Cerebellar cortex (tissue), 1 donor: ENCODE measurements at regions not wholly inside any gene's neighbourhood (a gene's known extent, or its start where the extent isn't known, plus 50 kb on each side); places are given as distances from the start of the nearest gene placed in this dataset.
"Not testable (repeated sequence)": the region's sequence is repeated elsewhere in the genome, so short reads cannot be mapped to it uniquely, and the experiment has no call there.

Experiments
- DNase-seq: peaks from one replicate; pipeline ENCODE4 v3.0.0-alpha.2; 2015; ENCODE audit warnings: low spot score

- DNase-seq: no peak
Observed at GRCh38 chr7:109622320-109622719, 1052.6 kb downstream of the DNAJB9 start.

GRCh38 chr7:109632890-109633289, 1063.2 kb downstream of the DNAJB9 start:
- DNase-seq: not testable (repeated sequence)

- no peak for DNase-seq
Observed at GRCh38 chr7:109635374-109635773, 1065.7 kb downstream of the DNAJB9 start.

GRCh38 chr7:109637428-109637990, 1067.8 kb downstream of the DNAJB9 start:
- DNase-seq: no peak

- no peak for DNase-seq
Observed at GRCh38 chr7:109638321-109638720, 1068.6 kb downstream of the DNAJB9 start.

DNA sequence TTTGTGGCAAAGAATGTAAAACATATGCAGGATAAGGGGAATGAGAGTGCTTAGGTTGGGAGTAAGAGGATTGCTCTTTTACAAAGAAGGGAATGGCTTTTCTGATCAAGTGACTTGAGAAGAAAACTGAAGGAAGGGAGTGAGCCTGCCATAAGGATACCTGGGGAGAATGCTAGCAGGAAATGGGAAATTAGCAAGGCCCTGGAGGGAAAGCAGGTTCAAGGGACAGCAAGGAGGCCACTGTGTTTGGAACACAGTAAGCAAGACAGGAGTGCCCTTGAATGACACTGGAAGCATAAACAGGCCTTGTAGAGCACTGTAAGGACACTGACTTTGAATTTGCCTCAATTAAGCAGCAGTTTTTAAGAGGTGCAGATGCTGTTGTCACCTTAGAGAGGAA, 1069.9 kb downstream of the DNAJB9 start:
- no peak for DNase-seq

- DNase-seq: no peak
Observed at GRCh38 chr7:109641445-109641844, 1071.8 kb downstream of the DNAJB9 start.

- no peak for DNase-seq
Observed at GRCh38 chr7:109646124-109646523, 1076.5 kb downstream of the DNAJB9 start.

- not testable (repeated sequence) for DNase-seq
Observed at GRCh38 chr7:109646594-109646993, 1076.9 kb downstream of the DNAJB9 start.

- DNase-seq: not testable (repeated sequence)
Observed at GRCh38 chr7:109647263-109647662, 1077.6 kb downstream of the DNAJB9 start.

GRCh38 chr7:109659261-109659660, 1089.6 kb downstream of the DNAJB9 start:
- DNase-seq: no peak

GRCh38 chr7:109660401-109660800, 1090.7 kb downstream of the DNAJB9 start:
- no peak for DNase-seq

- no peak for DNase-seq
Observed at GRCh38 chr7:109663806-109664205, 1094.1 kb downstream of the DNAJB9 start.

DNA sequence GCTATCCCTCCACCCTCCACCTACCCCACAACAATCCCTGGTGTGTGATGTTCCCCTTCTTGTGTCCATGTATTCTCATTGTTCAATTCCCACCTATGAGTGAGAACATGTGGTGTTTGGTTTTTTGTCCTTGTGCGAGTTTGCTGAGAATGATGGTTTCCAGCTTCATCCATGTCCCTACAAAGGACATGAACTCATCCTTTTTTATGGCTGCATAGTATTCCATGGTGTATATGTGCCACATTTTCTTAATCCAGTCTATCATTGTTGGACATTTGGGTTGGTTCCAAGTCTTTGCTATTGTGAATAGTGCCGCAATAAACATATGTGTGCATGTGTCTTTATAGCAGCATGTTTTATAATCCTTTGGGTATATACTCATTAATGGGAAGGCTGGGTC, 1117.6 kb downstream of the DNAJB9 start:
- not testable (repeated sequence) for DNase-seq

- DNase-seq: not testable (repeated sequence)
Observed at GRCh38 chr7:109692613-109693012, 1122.9 kb downstream of the DNAJB9 start.

DNA sequence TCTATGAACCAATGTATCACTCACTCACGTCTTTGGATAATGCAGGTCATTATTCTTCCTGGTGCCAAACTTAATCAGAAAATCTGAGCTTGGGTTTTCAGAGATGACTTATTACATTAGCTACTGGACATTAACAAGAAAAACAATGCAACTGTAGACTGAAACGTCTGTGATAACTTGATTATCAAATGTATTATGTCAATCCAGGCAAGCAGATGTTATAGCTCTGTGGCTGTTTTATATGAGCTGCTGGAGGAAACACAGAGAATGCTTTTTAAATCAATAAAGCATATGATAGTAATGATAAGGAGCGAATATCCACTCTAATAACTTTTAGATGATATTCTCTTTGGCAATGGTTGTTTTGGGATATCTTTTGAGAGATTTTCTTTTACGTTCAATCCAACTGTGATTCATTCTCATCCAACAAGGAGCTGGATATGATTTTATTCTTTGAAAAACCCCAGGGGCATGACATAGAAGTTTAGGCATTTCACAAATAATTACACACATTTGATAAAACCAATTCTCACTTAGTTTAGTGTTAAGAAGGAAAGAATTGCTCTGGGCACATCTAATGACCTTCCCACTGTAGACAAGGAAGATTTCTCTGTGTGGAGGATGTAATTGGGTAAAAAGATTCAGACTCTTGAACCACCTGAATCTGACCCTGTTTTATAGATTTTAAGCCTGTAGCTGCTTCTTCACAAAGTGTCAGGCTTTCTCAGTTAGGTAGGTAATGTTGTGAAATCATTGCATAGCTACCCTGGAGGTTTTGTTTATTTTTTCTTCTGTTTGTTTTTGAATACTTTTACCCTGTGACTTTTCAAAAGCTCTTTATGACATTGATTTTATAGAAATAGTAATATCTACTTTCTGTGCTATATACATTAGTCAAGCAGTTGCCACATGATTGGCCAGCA, 1124.7 kb downstream of the DNAJB9 start:
- DNase-seq: no peak

- no peak for DNase-seq
Observed at GRCh38 chr7:109695419-109695818, 1125.7 kb downstream of the DNAJB9 start.

- no peak for DNase-seq
Observed at GRCh38 chr7:109696723-109697122, 1127.0 kb downstream of the DNAJB9 start.

- no peak for DNase-seq
Observed at GRCh38 chr7:109699661-109700060, 1130.0 kb downstream of the DNAJB9 start.

- no peak for DNase-seq
Observed at GRCh38 chr7:109713366-109713765, 1143.7 kb downstream of the DNAJB9 start.

DNA sequence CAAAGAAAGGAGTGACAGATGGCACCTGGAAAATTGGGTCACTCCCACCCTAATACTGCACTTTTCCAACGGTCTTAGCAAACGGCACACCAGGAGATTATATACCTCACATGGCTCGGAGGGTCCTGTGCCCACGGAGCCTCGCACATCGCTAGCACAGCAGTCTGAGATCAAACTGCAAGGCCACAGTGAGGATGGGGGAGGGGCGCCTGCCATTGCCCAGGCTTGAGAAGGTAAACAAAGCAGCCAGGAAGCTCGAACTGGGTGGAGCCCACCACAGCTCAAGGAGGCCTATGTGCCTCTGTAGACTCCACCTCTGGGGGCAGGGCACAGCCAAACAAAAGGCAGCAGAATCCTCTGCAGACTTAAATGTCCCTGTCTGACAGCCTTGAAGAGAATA, 1149.7 kb downstream of the DNAJB9 start:
- not testable (repeated sequence) for DNase-seq

DNA sequence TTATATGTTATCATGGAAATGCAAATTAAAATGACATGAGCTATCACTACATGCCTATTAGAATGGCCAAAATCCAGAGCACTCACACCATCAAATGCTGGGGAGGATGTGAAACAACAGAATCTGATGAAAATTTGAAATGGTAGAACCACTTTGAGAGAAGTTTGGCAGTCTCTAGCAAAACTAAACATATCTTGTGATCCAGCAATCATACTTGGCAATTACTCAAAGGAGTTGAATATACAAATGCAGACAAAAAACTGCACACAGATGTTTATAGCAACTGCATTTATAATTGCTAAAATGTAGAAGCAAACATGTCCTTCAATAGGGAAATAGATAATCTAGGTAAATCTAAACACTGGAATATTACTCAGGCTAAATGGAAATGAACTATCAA, 1164.9 kb downstream of the DNAJB9 start:
- DNase-seq: no peak

GRCh38 chr7:109735881-109736280, 1166.2 kb downstream of the DNAJB9 start:
- DNase-seq: no peak
